Heart left ventricle (tissue), 16 donors: ENCODE measurements at regions not wholly inside any gene's neighbourhood (a gene's known extent, or its start where the extent isn't known, plus 50 kb on each side); places are given as distances from the start of the nearest gene placed in this dataset.

Source experiments
- ATAC-seq, 4 donors: fragments of 200-7000 bp; cut with Tn5 transposase; one replicate each; pipeline ENCODE4 v1.9.1; 2020 to 2022; ENCODE audit warnings: moderate library complexity in 4 of 4, mild to moderate bottlenecking in 3 of 4, moderate number of reproducible peaks in 1 of 4
- DNase-seq, 5 donors: peaks; one replicate each; pipeline ENCODE4 v3.0.0-alpha.2; 2020
- H3K27ac ChIP-seq, 12 donors: fragments of 200-600 bp; sonication (generic) in 4 of 12; one replicate each; pipeline versions ENCODE4 v1.5.0 to v1.8.0; 2016 to 2022; ENCODE audit warnings: mild to moderate bottlenecking in 2 of 12
- H3K27me3 ChIP-seq, 9 donors: fragments of 200-600 bp; sonication (generic) in 2 of 9; one replicate each; pipeline versions ENCODE4 v1.5.1 to v1.8.0; 2016 to 2022; ENCODE audit warnings: mild to moderate bottlenecking in 3 of 9
- H3K36me3 ChIP-seq, 9 donors: fragments of 200-600 bp; sonication (generic) in 2 of 9; one replicate each; pipeline versions ENCODE4 v1.5.0 to v1.8.0; 2018 to 2022; ENCODE audit warnings: mild to moderate bottlenecking in 2 of 9
- H3K4me1 ChIP-seq, 12 donors: fragments of 200-600 bp; sonication (generic) in 4 of 12; one replicate each; pipeline versions ENCODE4 v1.5.0 to v1.8.0; 2016 to 2022; ENCODE audit warnings: mild to moderate bottlenecking in 3 of 12
- H3K4me3 ChIP-seq, 12 donors: fragments of 200-600 bp; sonication (generic) in 4 of 12; one replicate each; pipeline versions ENCODE4 v1.5.0 to v1.8.0; 2017 to 2022; ENCODE audit warnings: mild to moderate bottlenecking in 9 of 12, moderate library complexity in 4 of 12
- H3K9me3 ChIP-seq, 12 donors: fragments of 200-600 bp; sonication (generic) in 4 of 12; one replicate each; pipeline versions ENCODE4 v1.5.0 to v1.8.0; 2016 to 2022; ENCODE audit warnings: mild to moderate bottlenecking in 1 of 12
- POLR2A ChIP-seq, 2 donors: fragments of 450-650 bp; IDR thresholded peaks; one replicate each; pipeline ENCODE4 v1.6.1; 2017; ENCODE audit warnings: antibody characterized with exemption in 2 of 2, mild to moderate bottlenecking in 2 of 2, moderate library complexity in 2 of 2
- WGBS, 4 donors: extraction: QIAGEN DNeasy Blood & Tissue Kit in 2 of 4; methylation state at CpG; one replicate each; pipeline versions ENCODE4 v1.1.5 to v1.1.7; 2013 to 2018; 5-methylcytosine and 5-hydroxymethylcytosine counted together
- intact Hi-C, 10 donors: fragments of 100-400 bp; cut with DNase I; formaldehyde crosslinking; loops; one replicate each; pipeline versions ENCODE4 v1.11.1 to v1.14.2; 2022
- TF ChIP-seq, protein P1 (sequence below), 12 donors: fragments of 200-600 bp; sonication (generic) in 4 of 12; IDR thresholded peaks; one replicate each; pipeline versions ENCODE4 v1.5.0 to v1.8.0; 2018 to 2022; ENCODE audit warnings: antibody characterized with exemption in 12 of 12, mild to moderate bottlenecking in 5 of 12
- donor health status: ischemic (EF 13 %, LVEDD 7.1; RV severe dilation, severe dysfunction).
- donor health status: healthy with polysubstance abuse.
- donor health status: DM: no; HTN: yes; CAD: no.
- donor health status: DM: no; HTN: no; CAD: no.
- donor health status: ischemic (EF 25% LVEDD 6.9; RV normal size, moderate dysfunction).
- donor health status: ischemic (EF 25% LVEDD 5.7; RV mildly dilated, moderate dysfunction).
- donor health status: healthy.
- donor health status: DM: yes; HTN: yes; CAD: no.
- donor health status: ischemic (EF 35%, LVEDD 5.7; RV mildly dilated, moderate dysfunction).
- donor health status: nonischemic (EF 11% LVEDD 7.7; RV severe dilation, severe dysfunction).
- donor health status: DM: yes; HTN: yes; CAD: no.
- donor health status: PGD.
- donor health status: ischemic (EF 29% LVEDD 5.4; RV normal size, mild dysfunction).
- donor health status: nonischemic (EF 23%, LVEDD 6.1; RV moderate dilation, normal function).

DNA sequence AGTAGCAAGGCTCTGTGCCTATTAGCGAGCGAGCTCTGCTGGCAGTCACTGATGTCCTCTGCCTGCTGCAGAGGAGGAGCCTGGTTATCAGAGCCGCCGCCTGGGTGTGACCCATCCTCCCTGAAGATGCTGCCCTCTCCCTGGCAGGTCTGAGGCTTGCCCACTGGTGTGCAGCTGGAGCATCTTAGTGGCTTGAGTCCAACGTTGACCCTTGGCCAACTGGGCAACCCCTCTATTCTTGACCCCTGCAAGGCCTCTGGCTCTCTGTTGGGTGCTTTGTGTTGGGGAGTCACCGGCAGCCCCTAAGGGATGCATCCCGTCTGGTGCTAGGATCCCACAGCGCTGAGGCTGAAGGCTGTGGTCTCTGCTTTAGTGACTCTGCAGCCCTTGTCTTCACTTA, 277.9 kb upstream of the SOX1 start:
- Histone ChIP-seq H3K36me3 (no peaks in the 10 kb centered on the region), H3K9me3 (no peaks in the 10 kb centered on the region), H3K4me3 (no peak overlapping the region), H3K4me1 (no peaks in the 10 kb centered on the region), H3K27me3 (peaks cover 0 to 26% (median 0%) of the 10 kb centered on the region in 9 donors), H3K27ac (no peak overlapping the region)
- TF ChIP-seq, protein P1, sequence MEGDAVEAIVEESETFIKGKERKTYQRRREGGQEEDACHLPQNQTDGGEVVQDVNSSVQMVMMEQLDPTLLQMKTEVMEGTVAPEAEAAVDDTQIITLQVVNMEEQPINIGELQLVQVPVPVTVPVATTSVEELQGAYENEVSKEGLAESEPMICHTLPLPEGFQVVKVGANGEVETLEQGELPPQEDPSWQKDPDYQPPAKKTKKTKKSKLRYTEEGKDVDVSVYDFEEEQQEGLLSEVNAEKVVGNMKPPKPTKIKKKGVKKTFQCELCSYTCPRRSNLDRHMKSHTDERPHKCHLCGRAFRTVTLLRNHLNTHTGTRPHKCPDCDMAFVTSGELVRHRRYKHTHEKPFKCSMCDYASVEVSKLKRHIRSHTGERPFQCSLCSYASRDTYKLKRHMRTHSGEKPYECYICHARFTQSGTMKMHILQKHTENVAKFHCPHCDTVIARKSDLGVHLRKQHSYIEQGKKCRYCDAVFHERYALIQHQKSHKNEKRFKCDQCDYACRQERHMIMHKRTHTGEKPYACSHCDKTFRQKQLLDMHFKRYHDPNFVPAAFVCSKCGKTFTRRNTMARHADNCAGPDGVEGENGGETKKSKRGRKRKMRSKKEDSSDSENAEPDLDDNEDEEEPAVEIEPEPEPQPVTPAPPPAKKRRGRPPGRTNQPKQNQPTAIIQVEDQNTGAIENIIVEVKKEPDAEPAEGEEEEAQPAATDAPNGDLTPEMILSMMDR (IDR thresholded peaks at IDR 0.05) = no peak
- ATAC-seq (peak in 1 of 4 donors; percentile 31), DNase-seq (peak in 1 of 5 donors; percentile 12)
- WGBS, 4 donors = 65 to 79% (median 72%) methylated on average over 6 to 8 of the region's 8 CpGs
- intact Hi-C loops = no loop called here

DNA sequence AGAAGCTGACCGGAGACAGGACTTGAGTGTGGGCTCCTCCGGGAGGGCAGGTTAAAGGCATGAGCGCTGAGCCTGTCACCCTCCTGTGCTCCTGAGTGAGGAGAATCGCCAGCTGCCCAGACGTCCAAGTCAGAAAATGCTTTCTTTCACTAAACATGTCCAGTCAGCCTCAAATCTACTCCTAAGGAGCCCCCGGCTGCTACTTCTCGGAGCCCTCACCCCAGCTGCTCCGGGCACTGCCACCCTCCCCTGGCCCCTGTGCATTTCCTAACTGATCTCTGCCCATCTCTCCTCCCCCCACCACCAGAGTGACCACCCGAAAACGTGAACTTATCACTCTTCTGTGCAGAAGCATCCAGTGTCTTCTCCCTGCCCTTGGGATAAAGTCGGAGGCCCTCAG, 277.5 kb upstream of the SOX1 start:
- WGBS, 4 donors = 74 to 77% (median 75%) methylated on average over 11 of the region's 11 CpGs
- DNase-seq (peak in 2 of 5 donors; percentile 10 to 28), ATAC-seq (peak in 1 of 4 donors; percentile 15)

DNA sequence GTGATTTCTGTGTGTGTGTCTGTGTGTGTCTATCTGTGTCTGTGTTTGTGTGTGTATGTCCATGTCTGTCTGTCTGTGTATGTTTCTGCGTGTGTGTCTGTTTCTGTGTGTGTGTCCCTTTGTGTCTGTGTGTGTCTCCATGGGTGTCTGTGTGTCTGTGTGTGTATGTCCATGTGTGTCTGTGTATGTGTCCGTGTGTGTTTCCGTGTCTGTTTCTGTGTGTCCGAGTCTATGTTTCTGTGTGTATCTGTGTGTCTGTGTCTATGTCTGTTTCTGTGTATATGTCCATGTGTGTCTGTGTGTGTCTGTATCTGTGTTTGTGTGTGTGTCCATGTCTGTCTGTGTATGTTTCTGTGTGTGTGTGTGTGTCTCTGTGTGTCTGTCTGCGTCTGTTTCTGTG, 276.3 kb upstream of the SOX1 start:
- Histone ChIP-seq H3K36me3 (no peaks in the 10 kb centered on the region), H3K9me3 (no peaks in the 10 kb centered on the region), H3K4me3 (no peak overlapping the region), H3K27me3 (peaks cover 0 to 26% (median 0%) of the 10 kb centered on the region in 9 donors), H3K4me1 (no peaks in the 10 kb centered on the region), H3K27ac (no peak overlapping the region)
- ATAC-seq (peak in 1 of 4 donors; percentile 34), DNase-seq (peak in 1 of 5 donors; percentile 12)
- 90 to 94% (median 92%) methylated on average over 5 of the region's 5 CpGs for WGBS, 4 donors
- intact Hi-C loops = no loop called here
- TF ChIP-seq, protein P1 (IDR thresholded peaks at IDR 0.05) = no peak
- TF ChIP-seq POLR2A (IDR thresholded peaks at IDR 0.05) = no peak

More for the DNA sequence above, 277.5 kb upstream of the SOX1 start:
- no peak for TF ChIP-seq POLR2A (IDR thresholded peaks at IDR 0.05)
- Histone ChIP-seq H3K4me1 (no peaks in the 10 kb centered on the region), H3K27me3 (peaks cover 0 to 26% (median 0%) of the 10 kb centered on the region in 9 donors), H3K36me3 (no peaks in the 10 kb centered on the region), H3K9me3 (no peaks in the 10 kb centered on the region), H3K27ac (no peak overlapping the region), H3K4me3 (no peak overlapping the region)
- intact Hi-C loops = no loop called here

DNA sequence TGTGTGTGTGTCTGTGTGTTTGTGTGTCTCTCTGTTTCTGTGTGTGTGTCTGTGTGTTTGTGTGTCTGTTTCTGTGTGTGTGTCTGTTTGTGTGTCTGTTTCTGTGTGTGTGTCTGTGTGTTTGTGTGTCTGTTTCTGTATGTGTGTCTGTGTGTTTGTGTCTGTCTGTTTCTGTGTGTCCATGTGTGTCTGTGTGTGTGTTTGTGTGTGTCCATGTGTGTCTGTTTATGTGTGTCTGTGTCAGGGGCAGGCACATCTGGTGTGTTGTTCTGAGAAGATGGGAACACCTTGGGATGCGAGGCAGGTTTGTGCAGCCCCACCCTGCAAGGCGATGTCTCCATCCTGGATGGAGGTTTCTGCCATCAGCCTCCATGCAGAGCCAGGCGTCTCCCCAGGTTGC, 275.8 kb upstream of the SOX1 start:
- Histone ChIP-seq H3K36me3 (no peaks in the 10 kb centered on the region), H3K27me3 (peaks cover 0 to 26% (median 0%) of the 10 kb centered on the region in 9 donors), H3K27ac (no peak overlapping the region), H3K9me3 (no peaks in the 10 kb centered on the region), H3K4me1 (no peaks in the 10 kb centered on the region), H3K4me3 (no peak overlapping the region)
- intact Hi-C loops = no loop called here
- no peak for DNase-seq
- no peak for TF ChIP-seq POLR2A (IDR thresholded peaks at IDR 0.05)
- TF ChIP-seq, protein P1 (IDR thresholded peaks at IDR 0.05) = no peak
- WGBS, 4 donors = 74 to 90% (median 87%) methylated on average over 3 of the region's 3 CpGs
- no peak for ATAC-seq

DNA sequence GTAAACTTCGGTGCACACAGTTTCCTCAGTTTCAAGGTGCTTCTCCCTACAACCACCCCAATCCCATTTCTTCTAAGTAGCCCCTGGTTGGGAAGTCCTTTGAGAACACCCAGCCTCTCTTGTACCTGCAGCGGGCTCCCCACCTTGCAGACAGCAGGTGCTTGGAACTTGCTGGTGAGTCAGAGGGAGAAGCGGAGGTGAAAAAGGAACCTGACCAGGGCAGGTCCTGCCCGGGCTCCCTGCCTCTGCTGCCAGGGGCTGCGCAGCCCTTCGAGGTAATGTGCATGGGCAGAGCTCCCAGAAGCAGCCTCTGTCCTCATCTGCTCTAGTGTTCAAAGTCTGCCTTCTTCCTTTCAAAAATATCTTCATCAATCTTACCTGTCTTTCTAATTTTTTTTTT, 274.0 kb upstream of the SOX1 start:
- H3K36me3 ChIP-seq = no peaks in the 10 kb centered on the region
- intact Hi-C loops = no loop called here
- ATAC-seq (no peak), DNase-seq (peak in 1 of 5 donors; percentile 11)
- H3K4me3 ChIP-seq = no peak overlapping the region
- WGBS, 4 donors = 80 to 87% (median 84%) methylated on average over 6 of the region's 6 CpGs
- no peaks in the 10 kb centered on the region for H3K9me3 ChIP-seq
- H3K27me3 ChIP-seq = peaks cover 0 to 26% (median 0%) of the 10 kb centered on the region in 9 donors
- H3K27ac ChIP-seq = no peak overlapping the region
- H3K4me1 ChIP-seq = no peaks in the 10 kb centered on the region
- TF ChIP-seq, protein P1 (IDR thresholded peaks at IDR 0.05) = no peak
- no peak for TF ChIP-seq POLR2A (IDR thresholded peaks at IDR 0.05)
